Pancreas (tissue), 10 donors: ENCODE measurements at regions not wholly inside any gene's neighbourhood (a gene's known extent, or its start where the extent isn't known, plus 50 kb on each side); places are given as distances from the start of the nearest gene placed in this dataset.

Source experiments
- ATAC-seq, 4 donors: fragments of 200-7000 bp; cut with Tn5 transposase; one replicate each; pipeline versions ENCODE4 v1.8.0 to v1.9.1; 2020; ENCODE audit warnings: mild to moderate bottlenecking in 4 of 4, moderate library complexity in 4 of 4
- DNase-seq, 6 donors: peaks; one replicate each; pipeline ENCODE4 v3.0.0-alpha.2; 2020
- FAIRE-seq: peaks from 2 replicates; lab custom pipeline; 2012; peaks lifted over from hg19 to GRCh38; lab: Jason Lieb, UNC
- H3K27ac ChIP-seq, 4 donors: fragments of 200-600 bp; sonication (generic); 1 replicate in 3 of 4; 2 replicates in 1 of 4; pipeline versions ENCODE4 v1.5.0 to v1.8.0; 2020
- H3K27me3 ChIP-seq, 4 donors: fragments of 200-600 bp; one replicate each; pipeline ENCODE4 v1.8.0; 2021
- H3K36me3 ChIP-seq, 3 donors: fragments of 200-600 bp; sonication (generic) in 1 of 3; one replicate each; pipeline versions ENCODE4 v1.5.0 to v1.8.0; 2020 to 2021
- H3K4me1 ChIP-seq, 3 donors: fragments of 200-600 bp; one replicate each; pipeline ENCODE4 v1.8.0; 2021
- H3K4me3 ChIP-seq, 4 donors: fragments of 200-600 bp; sonication (generic) in 2 of 4; one replicate each; pipeline versions ENCODE4 v1.5.0 to v1.8.0; 2020 to 2021
- H3K9me3 ChIP-seq, 4 donors: fragments of 200-600 bp; one replicate each; pipeline ENCODE4 v1.8.0; 2021
- WGBS, 2 donors: extraction: QIAGEN DNeasy Blood & Tissue Kit; methylation state at CpG; one replicate each; pipeline ENCODE4 v1.1.7; 2013; 5-methylcytosine and 5-hydroxymethylcytosine counted together
- intact Hi-C, 3 donors: fragments of 100-400 bp; cut with DNase I; formaldehyde crosslinking; loops; one replicate each; pipeline versions ENCODE4 v1.11.1 to v1.14.2; 2022
- TF ChIP-seq, protein P1 (sequence below), 4 donors: fragments of 200-600 bp; sonication (generic) in 3 of 4; IDR thresholded peaks; one replicate each; pipeline versions ENCODE4 v1.5.0 to v1.8.0; 2021; ENCODE audit warnings: antibody characterized with exemption in 4 of 4
- donor health status: healthy with polysubstance abuse.
- donor health status: DM: no; HTN: no; CAD: no; lungs with moderate emphysema.
- donor health status: DM: no; HTN: no; CAD: no.
- donor health status: control.
- donor health status: control.
- donor health status: Bipolar disorder and iron deficiency.
- donor health status: DM: yes; HTN: yes; CAD: no.
- donor health status: DM: no; HTN: no; CAD: no.
- donor health status: DM: no; HTN: no; CAD: no.
- donor health status: DM: yes; HTN: yes; CAD: no.

DNA sequence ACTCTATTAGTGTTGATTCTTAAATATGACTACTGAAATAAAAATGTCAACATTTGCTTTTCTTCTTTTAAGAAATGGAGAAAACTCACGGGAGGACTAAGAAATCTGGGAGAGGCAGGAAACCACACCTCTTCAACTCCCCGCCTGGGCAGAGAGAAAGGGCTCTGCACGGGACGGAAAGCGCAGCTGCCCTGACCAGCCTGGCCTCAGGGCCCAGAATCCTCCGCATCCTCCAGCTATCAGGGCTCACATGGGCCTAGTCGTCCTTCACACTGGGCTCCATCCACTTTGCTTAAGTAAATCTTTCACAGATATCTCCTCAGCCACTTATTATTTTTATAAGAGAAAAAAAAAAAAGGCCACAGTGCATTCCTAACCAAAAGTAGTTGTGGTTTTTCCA lies 215.1 kb downstream of the TBXT start:
- Histone ChIP-seq H3K27me3 (no peaks in the 10 kb centered on the region), H3K27ac (no peak overlapping the region), H3K4me1 (no peaks in the 10 kb centered on the region), H3K9me3 (no peaks in the 10 kb centered on the region), H3K36me3 (no peaks in the 10 kb centered on the region), H3K4me3 (no peak overlapping the region)
- 60 to 78% methylated on average over 7 of the region's 7 CpGs for WGBS, 2 donors
- intact Hi-C loops = no loop called here
- TF ChIP-seq, protein P1, sequence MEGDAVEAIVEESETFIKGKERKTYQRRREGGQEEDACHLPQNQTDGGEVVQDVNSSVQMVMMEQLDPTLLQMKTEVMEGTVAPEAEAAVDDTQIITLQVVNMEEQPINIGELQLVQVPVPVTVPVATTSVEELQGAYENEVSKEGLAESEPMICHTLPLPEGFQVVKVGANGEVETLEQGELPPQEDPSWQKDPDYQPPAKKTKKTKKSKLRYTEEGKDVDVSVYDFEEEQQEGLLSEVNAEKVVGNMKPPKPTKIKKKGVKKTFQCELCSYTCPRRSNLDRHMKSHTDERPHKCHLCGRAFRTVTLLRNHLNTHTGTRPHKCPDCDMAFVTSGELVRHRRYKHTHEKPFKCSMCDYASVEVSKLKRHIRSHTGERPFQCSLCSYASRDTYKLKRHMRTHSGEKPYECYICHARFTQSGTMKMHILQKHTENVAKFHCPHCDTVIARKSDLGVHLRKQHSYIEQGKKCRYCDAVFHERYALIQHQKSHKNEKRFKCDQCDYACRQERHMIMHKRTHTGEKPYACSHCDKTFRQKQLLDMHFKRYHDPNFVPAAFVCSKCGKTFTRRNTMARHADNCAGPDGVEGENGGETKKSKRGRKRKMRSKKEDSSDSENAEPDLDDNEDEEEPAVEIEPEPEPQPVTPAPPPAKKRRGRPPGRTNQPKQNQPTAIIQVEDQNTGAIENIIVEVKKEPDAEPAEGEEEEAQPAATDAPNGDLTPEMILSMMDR (IDR thresholded peaks at IDR 0.05) = no peak
- DNase-seq (no peak), ATAC-seq (no peak), FAIRE-seq (no peak)

DNA sequence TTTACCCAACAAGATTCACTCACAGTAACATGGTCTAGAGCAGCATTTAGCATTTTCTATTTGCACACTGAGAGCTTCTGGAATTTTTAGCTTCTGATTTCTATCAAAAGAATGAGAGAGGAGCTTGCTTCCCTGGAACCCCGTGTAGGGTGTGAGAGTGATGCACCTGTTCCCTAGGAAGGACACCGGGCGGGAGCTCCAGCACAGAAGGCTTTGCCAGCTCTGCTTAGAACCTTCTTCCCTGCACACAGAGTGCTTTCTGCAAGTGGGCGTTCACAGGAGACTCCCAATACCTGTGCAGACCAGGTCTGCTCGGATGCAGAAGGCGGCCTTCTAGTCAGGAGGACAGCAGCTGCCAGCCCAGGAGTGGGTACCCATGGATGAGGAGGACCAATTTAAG lies 217.3 kb downstream of the TBXT start:
- no peaks in the 10 kb centered on the region for H3K36me3 ChIP-seq
- no peak for DNase-seq
- no peaks in the 10 kb centered on the region for H3K9me3 ChIP-seq
- FAIRE-seq = no peak
- no peaks in the 10 kb centered on the region for H3K4me1 ChIP-seq
- WGBS, 2 donors = 38 to 50% methylated on average over 6 of the region's 6 CpGs
- intact Hi-C loops = no loop called here
- ATAC-seq = no peak
- no peaks in the 10 kb centered on the region for H3K27me3 ChIP-seq
- TF ChIP-seq, protein P1 (IDR thresholded peaks at IDR 0.05) = no peak
- no peak overlapping the region for H3K4me3 ChIP-seq
- no peak overlapping the region for H3K27ac ChIP-seq

DNA sequence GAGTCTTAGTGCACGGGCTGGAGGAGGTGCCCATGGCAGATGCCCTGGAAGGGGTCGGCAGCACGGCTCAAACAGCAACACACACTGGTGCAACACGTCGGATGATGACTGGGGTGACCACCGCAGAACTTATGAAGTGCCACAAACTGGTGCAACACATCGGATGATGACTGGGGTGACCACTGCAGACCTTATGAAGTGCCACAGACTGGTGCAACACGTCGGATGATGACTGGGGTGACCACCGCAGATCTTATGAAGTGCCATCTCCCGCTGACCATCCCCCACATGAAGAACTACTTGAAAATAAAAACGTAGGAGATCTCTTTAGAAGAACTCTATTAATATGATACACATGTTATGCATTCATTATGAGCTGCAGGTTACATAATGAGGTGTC lies 218.3 kb downstream of the TBXT start:
- H3K4me3 ChIP-seq = no peak overlapping the region

DNA sequence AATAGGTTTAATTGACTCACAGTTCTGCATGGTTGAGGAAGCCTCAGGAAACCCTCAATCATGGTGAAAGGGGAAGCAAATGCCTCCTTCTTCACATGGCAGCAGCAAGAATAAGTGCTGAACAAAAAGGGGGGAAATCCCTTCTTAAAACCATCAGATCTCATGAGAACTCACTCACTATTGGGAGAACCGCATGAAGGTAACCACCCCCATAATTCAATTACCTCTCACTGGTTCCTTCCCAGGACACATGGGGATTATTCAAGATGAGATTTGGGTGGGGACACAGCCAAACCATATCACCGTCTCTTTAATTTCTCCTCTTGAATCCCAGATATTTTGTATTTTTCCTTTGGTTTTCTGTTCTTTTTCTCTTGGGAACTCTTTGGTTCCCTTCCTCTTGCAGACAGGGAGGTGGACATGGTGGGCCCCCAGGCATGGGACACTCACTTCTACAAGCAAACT lies 223.6 kb downstream of the TBXT start:
- 85 to 90% methylated on average over 2 of the region's 2 CpGs for WGBS, 2 donors
- TF ChIP-seq, protein P1 (IDR thresholded peaks at IDR 0.05) = no peak
- Histone ChIP-seq H3K4me1 (no peaks in the 10 kb centered on the region), H3K36me3 (no peaks in the 10 kb centered on the region), H3K4me3 (no peak overlapping the region), H3K27ac (no peak overlapping the region), H3K27me3 (no peaks in the 10 kb centered on the region), H3K9me3 (no peaks in the 10 kb centered on the region)
- FAIRE-seq (no peak), ATAC-seq (no peak), DNase-seq (no peak)
- intact Hi-C loops = no loop called here

More for the DNA sequence above, 218.3 kb downstream of the TBXT start:
- no peak for ATAC-seq
- TF ChIP-seq, protein P1 (IDR thresholded peaks at IDR 0.05) = no peak
- no peaks in the 10 kb centered on the region for H3K27me3 ChIP-seq
- intact Hi-C loops = no loop called here
- H3K4me1 ChIP-seq = no peaks in the 10 kb centered on the region
- no peak for FAIRE-seq
- no peaks in the 10 kb centered on the region for H3K36me3 ChIP-seq
- H3K9me3 ChIP-seq = no peaks in the 10 kb centered on the region
- no peak for DNase-seq
- H3K27ac ChIP-seq = no peak overlapping the region
- 73 to 83% methylated on average over 12 of the region's 12 CpGs for WGBS, 2 donors

DNA sequence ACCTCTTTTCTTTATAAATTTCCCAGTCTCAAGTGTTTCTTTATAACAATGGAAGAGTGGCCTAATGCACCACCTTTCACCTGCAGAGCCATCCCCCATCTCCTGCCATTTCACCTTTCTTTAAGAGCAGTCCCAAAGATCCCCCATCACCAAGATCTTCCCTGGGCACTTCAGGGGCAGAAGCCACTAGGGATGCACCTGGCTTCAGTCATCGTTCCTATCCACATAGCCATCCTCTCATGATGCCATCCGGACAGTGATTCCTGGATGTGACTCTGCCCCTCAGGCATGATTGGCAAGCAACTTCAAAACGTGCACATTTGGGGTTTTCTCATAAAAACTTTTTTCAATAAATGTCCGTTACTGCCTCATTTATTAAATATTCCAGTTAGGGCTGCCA lies 225.9 kb downstream of the TBXT start:
- TF ChIP-seq, protein P1 (IDR thresholded peaks at IDR 0.05) = no peak
- Histone ChIP-seq H3K27ac (no peak overlapping the region), H3K27me3 (no peaks in the 10 kb centered on the region), H3K9me3 (no peaks in the 10 kb centered on the region), H3K36me3 (no peaks in the 10 kb centered on the region), H3K4me1 (no peaks in the 10 kb centered on the region), H3K4me3 (no peak overlapping the region)
- no peak for FAIRE-seq
- intact Hi-C loops = no loop called here
- no peak for ATAC-seq
- 62 to 73% methylated on average over 4 of the region's 4 CpGs for WGBS, 2 donors
- no peak for DNase-seq
